ENCODE measurements at regions not wholly inside any gene's neighbourhood (a gene's known extent, or its start where the extent isn't known, plus 50 kb on each side); places are given as distances from the start of the nearest gene placed in this dataset.

DNA sequence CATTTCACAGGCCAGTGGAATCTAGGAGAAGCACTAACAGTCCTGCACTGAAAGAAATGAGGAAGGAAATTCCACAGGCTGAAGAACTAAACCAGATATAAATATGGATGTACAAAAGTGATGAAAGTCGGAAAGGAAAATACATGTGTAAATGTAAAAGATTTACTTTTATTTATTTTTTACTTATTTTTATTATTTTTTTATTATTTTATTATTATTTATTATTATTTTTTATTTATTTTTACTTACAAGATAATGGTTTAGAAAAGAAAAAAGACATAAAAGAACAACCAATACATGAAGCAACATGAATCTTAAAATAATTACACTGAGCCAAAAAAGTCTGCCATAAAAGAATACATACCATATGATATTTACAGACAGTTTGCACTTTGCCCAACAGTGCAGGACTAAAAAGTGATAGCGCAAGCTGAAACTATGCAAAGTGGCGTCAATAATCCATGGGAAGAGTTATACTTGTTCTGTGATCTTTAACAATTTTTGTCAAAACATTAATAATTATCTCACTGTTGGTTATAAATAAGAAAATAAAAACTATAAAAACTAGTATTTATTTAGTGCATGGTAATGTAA, 317.8 kb upstream of the MKI67 start:
- ATAC-seq (ENCODE audit: low read depth) (no peak), DNase-seq (ENCODE audit: low spot score) (no peak)
- H3K4me1 ChIP-seq (ENCODE audit: insufficient read depth, poor library complexity, severe bottlenecking): no peaks in the 10 kb centered on the region
- no peak overlapping the region for H3K27ac ChIP-seq (ENCODE audit: poor library complexity, severe bottlenecking)
- TF ChIP-seq, protein P1, sequence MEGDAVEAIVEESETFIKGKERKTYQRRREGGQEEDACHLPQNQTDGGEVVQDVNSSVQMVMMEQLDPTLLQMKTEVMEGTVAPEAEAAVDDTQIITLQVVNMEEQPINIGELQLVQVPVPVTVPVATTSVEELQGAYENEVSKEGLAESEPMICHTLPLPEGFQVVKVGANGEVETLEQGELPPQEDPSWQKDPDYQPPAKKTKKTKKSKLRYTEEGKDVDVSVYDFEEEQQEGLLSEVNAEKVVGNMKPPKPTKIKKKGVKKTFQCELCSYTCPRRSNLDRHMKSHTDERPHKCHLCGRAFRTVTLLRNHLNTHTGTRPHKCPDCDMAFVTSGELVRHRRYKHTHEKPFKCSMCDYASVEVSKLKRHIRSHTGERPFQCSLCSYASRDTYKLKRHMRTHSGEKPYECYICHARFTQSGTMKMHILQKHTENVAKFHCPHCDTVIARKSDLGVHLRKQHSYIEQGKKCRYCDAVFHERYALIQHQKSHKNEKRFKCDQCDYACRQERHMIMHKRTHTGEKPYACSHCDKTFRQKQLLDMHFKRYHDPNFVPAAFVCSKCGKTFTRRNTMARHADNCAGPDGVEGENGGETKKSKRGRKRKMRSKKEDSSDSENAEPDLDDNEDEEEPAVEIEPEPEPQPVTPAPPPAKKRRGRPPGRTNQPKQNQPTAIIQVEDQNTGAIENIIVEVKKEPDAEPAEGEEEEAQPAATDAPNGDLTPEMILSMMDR (IDR thresholded peaks at IDR 0.05; ENCODE audit: poor library complexity, severe bottlenecking): no peak
- H3K27me3 ChIP-seq (ENCODE audit: insufficient read depth, poor library complexity, severe bottlenecking): peaks cover 3% of the 10 kb centered on the region
- no peak overlapping the region for H3K4me3 ChIP-seq (ENCODE audit: severe bottlenecking)
- no peaks in the 10 kb centered on the region for H3K9me3 ChIP-seq (ENCODE audit: severe bottlenecking)
- no peaks in the 10 kb centered on the region for H3K36me3 ChIP-seq (ENCODE audit: low read depth)

DNA sequence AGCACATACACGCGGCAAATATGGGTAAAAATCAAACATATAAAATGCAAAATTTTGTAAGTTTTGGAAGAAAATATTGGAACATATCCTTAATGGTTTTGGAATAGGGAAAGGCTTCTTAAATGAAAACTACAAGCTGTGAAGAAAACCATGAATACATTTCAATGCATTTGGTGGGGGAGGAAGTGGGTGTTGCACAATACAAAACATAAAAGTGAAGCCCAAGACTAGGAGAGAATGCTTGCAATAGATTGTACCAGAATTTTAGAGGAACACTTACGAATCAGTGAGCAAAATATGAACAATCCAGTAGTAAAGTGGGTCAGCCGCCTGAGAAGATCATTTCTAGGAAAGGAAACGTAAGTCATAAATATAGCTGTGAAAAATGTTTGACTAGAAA, 322.6 kb upstream of the MKI67 start:
- TF ChIP-seq, protein P1 (IDR thresholded peaks at IDR 0.05; ENCODE audit: poor library complexity, severe bottlenecking): no peak
- no peaks in the 10 kb centered on the region for H3K27me3 ChIP-seq (ENCODE audit: insufficient read depth, poor library complexity, severe bottlenecking)
- H3K4me3 ChIP-seq (ENCODE audit: severe bottlenecking): no peak overlapping the region
- no peaks in the 10 kb centered on the region for H3K36me3 ChIP-seq (ENCODE audit: low read depth)
- H3K27ac ChIP-seq (ENCODE audit: poor library complexity, severe bottlenecking): no peak overlapping the region
- H3K4me1 ChIP-seq (ENCODE audit: insufficient read depth, poor library complexity, severe bottlenecking): no peaks in the 10 kb centered on the region
- ATAC-seq (ENCODE audit: low read depth): no peak
- no peaks in the 10 kb centered on the region for H3K9me3 ChIP-seq (ENCODE audit: severe bottlenecking)
- DNase-seq (ENCODE audit: low spot score): no peak

DNA sequence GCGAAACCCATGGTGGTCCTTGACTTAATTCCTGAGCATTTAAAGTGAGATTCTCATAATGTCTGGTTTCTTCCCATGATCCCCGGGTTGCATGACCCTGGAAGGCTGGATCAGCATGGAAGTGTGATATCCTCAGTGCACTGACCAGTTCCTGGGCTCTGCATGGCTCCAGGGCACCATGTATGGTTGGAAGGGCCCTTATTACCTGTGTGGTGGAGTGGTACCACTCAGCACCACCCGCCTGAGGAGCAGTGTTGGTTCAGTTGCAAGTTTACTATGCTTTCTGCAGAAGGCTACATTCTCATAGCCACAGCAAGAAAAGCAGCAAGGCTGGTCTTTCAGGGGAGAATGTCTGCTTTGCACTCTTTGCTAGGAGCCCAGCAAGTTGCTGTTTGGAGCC, 325.7 kb upstream of the MKI67 start:
- no peaks in the 10 kb centered on the region for H3K4me1 ChIP-seq (ENCODE audit: insufficient read depth, poor library complexity, severe bottlenecking)
- H3K4me3 ChIP-seq (ENCODE audit: severe bottlenecking): no peak overlapping the region
- DNase-seq (ENCODE audit: low spot score): no peak
- no peaks in the 10 kb centered on the region for H3K9me3 ChIP-seq (ENCODE audit: severe bottlenecking)
- no peak overlapping the region for H3K27ac ChIP-seq (ENCODE audit: poor library complexity, severe bottlenecking)
- no peaks in the 10 kb centered on the region for H3K36me3 ChIP-seq (ENCODE audit: low read depth)
- TF ChIP-seq, protein P1 (IDR thresholded peaks at IDR 0.05; ENCODE audit: poor library complexity, severe bottlenecking): no peak
- no peak for ATAC-seq (ENCODE audit: low read depth)
- no peaks in the 10 kb centered on the region for H3K27me3 ChIP-seq (ENCODE audit: insufficient read depth, poor library complexity, severe bottlenecking)

- no peak overlapping the region for H3K4me3 ChIP-seq (ENCODE audit: severe bottlenecking)
- H3K27me3 ChIP-seq (ENCODE audit: insufficient read depth, poor library complexity, severe bottlenecking): no peaks in the 10 kb centered on the region
- H3K27ac ChIP-seq (ENCODE audit: poor library complexity, severe bottlenecking): no peak overlapping the region
- no peak for DNase-seq (ENCODE audit: low spot score)
- H3K9me3 ChIP-seq (ENCODE audit: severe bottlenecking): no peaks in the 10 kb centered on the region
- no peak for ATAC-seq (ENCODE audit: low read depth)
- no peaks in the 10 kb centered on the region for H3K36me3 ChIP-seq (ENCODE audit: low read depth)
- TF ChIP-seq, protein P1 (IDR thresholded peaks at IDR 0.05; ENCODE audit: poor library complexity, severe bottlenecking): no peak
- H3K4me1 ChIP-seq (ENCODE audit: insufficient read depth, poor library complexity, severe bottlenecking): no peaks in the 10 kb centered on the region
These were observed 330.0 kb upstream of the MKI67 start for GRCh38 chr10:128456271-128456670.

DNA sequence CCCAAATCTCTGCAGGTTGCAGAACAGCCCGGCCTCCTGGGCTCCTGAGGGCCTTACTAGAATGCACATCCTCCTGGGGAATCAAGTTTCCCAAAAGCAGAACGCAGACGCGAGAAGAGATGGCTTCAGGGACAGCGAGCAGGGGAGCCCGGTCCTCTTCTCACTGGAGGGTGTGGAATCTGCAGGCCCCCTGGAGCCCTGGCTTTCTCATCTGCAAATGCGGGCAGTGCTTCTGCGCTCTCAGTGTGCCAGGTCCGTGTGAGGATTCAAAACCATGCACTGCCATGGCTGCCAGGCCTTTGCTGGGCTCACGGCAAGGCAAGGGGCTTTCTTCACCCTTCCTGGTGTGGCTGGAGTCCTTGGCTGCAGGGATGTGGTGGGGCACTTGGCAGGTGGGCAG, 330.9 kb upstream of the MKI67 start:
- Histone ChIP-seq H3K36me3 (ENCODE audit: low read depth) (no peaks in the 10 kb centered on the region), H3K9me3 (ENCODE audit: severe bottlenecking) (no peaks in the 10 kb centered on the region), H3K4me3 (ENCODE audit: severe bottlenecking) (no peak overlapping the region), H3K4me1 (ENCODE audit: insufficient read depth, poor library complexity, severe bottlenecking) (no peaks in the 10 kb centered on the region), H3K27ac (ENCODE audit: poor library complexity, severe bottlenecking) (no peak overlapping the region), H3K27me3 (ENCODE audit: insufficient read depth, poor library complexity, severe bottlenecking) (no peaks in the 10 kb centered on the region)
- TF ChIP-seq, protein P1 (IDR thresholded peaks at IDR 0.05; ENCODE audit: poor library complexity, severe bottlenecking): no peak
- ATAC-seq (ENCODE audit: low read depth): no peak
- DNase-seq (ENCODE audit: low spot score): no peak

All from RWPE2 (cell line).